ENCODE measurements at regions not wholly inside any gene's neighbourhood (a gene's known extent, or its start where the extent isn't known, plus 50 kb on each side); places are given as distances from the start of the nearest gene placed in this dataset.
"Not testable (repeated sequence)": the region's sequence is repeated elsewhere in the genome, so short reads cannot be mapped to it uniquely, and the experiment has no call there.

GRCh38 chr15:32249207-32249606 lies 153.9 kb downstream of the GOLGA8K start:
- H3K4me2 ChIP-seq; H3K36me3 ChIP-seq; H3K27ac ChIP-seq; H4K20me1 ChIP-seq; H3K9me3 ChIP-seq (replicated peaks in 1 of 11); H3K27me3 ChIP-seq; H3K9ac ChIP-seq; H3K4me1 ChIP-seq; H3K4me3 ChIP-seq: not testable (repeated sequence)

DNA sequence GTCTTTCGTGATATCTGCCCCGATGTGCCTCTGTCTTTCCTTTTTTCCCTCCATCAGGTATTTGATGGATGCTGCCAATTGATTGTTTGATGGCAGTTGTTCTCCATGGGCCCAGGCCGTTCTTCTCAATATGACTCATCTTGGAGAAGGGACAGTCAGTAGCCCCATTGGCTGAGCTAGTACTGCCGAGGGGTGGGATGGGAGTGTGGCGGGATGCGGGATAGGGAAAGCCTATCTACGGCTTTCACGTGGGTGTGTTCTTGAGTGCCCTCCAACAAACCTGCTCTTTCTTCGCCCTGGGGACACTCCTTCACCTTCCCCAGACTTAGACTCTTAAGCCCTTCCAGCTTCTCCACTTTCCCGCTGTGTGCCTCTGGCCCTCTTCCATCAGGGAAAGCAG lies 159.4 kb downstream of the GOLGA8K start:
- not testable (repeated sequence) for H3K4me3 ChIP-seq; H3K4me1 ChIP-seq; H3K9ac ChIP-seq; H3K27me3 ChIP-seq; H3K4me2 ChIP-seq; H4K20me1 ChIP-seq; H3K9me3 ChIP-seq (replicated peaks in 1 of 11); H3K27ac ChIP-seq; H3K36me3 ChIP-seq

DNA sequence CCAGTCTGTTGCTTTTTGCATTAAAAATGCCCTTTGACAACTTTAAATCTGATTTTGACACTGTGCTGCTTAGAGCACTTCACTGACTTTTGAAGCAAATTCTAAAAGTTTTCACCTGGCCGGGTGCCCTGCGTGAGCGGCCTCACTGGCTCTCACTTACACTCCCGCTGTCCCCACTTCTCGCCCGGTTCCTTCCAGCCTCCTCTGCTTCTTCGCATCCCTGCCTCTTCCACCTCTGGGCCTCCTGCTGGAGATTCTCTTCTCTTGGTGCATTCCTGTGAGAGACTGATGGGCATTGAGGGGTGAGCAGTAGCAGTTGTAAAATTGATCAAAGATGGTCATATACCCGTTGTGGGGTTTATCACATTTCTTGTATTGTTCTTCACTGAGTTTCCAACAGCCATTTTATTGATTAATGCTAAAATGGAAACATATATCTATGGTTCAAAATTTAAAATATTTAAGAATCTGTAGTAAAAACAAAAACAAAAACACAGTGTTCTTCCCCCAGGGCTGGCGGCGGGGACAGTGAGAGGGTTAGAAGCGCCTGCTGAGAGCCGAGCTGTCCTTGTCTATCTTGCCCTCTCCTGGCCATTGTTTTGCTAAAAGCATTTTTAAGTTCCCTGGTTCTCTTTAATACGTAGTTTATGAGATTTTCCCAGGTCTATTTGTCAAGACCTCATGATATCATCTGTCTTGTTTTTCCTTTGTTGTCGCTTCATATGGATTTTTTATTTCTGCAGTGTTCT lies 160.1 kb downstream of the GOLGA8K start:
- not testable (repeated sequence) for H3K4me3 ChIP-seq; H3K27ac ChIP-seq; H3K4me2 ChIP-seq; H4K20me1 ChIP-seq; H3K9me3 ChIP-seq (replicated peaks in 1 of 11); H3K27me3 ChIP-seq; H3K4me1 ChIP-seq; H3K36me3 ChIP-seq; H3K9ac ChIP-seq

DNA sequence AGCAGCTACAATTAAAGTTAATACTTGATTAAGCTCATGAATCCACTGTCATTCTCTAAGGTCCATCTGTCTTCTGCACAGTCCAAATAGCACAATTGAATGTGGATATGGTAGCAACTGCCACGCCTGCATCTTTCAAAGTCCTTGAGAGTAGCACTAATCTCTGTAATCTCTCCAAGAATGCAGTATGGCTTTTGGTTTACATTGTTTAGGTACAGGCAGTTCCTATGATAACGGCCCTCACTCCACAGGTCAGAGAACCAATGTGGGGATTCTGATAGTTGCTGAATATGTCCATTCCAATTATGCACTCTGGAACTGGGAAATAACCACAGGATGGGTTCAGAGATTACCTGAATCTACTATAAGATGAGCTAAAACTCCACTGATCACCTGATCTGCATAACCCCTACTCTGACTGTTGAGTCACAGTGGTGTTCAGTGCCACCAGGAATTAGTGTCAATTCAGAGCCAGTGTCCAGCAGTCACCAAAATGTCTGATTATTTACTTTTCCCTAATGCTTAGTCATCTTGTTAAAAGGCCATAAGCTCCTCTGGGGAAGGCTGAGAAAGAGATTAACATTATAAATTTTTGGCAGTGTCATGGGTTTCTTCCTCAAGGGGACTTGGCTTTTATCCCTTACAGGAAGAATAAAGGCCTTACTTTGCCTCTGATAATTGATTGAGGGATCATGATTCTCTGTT lies 175.5 kb downstream of the GOLGA8K start:
- H3K4me3 ChIP-seq; H3K27ac ChIP-seq; H3K9me3 ChIP-seq (replicated peaks in 1 of 11); H3K4me2 ChIP-seq; H3K36me3 ChIP-seq; H3K4me1 ChIP-seq; H3K27me3 ChIP-seq; H4K20me1 ChIP-seq; H3K9ac ChIP-seq: not testable (repeated sequence)

DNA sequence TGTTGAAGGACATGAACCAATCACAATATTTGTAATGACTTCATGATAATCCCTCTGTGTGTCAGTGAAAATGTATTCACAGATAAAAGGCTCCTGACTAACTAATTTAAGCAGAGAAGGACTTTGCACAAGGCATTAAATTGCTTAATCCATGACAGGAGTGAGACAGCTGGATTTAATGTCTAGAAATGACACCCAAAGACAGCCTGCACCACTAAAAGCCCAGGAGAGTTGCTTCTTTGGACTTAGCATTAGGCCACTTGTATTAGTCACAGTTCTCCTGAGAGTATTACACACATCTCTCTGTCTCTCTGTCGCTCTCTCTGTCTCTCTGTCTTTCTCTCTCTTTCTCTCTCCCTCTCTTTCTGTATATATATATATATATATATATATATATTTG lies 180.4 kb downstream of the GOLGA8K start:
- Histone ChIP-seq H3K27ac (no peak overlapping the region), H3K9me3 (replicated peaks in 1 of 11) (peaks cover 16 to 29% (median 23%) of the 10 kb centered on the region in 11 experiments), H3K27me3 (no peaks in the 10 kb centered on the region), H3K9ac (no peak overlapping the region), H3K4me3 (no peak overlapping the region), H3K4me2 (no peak overlapping the region), H3K4me1 (no peaks in the 10 kb centered on the region), H3K36me3 (no peaks in the 10 kb centered on the region; a peak in 2 of 22 replicates), H4K20me1 (no peaks in the 10 kb centered on the region)
- no peak for TF ChIP-seq Cebpa-rat (IDR thresholded peaks at IDR 0.05)

Measured in BLaER1 treated with 17β-estradiol and CSF1 and Interleukin-3, amounts not matched to agents 10 nM and 100 nM (cell line).